Calu3 (cell line): ENCODE measurements at regions not wholly inside any gene's neighbourhood (a gene's known extent, or its start where the extent isn't known, plus 50 kb on each side); places are given as distances from the start of the nearest gene placed in this dataset.

ENCODE experiments used
- BruUV-seq: library from RNA; stranded (reverse); fragments of 400-500 nt; replicated peaks from 2 replicates; lab custom pipeline; 2021; lab: Mats Ljungman, UMichigan
- CTCF ChIA-PET: fragments of 300-600 bp; sonication (Branson Sonifier 250); formaldehyde crosslinking; loops from one replicate; lab custom pipeline; 2022; ENCODE audit warnings: antibody characterized with exemption; lab: Charles Lee
- DNase-seq: peaks from one replicate; pipeline ENCODE4 v3.0.0; 2022
- H3K27ac Mint-ChIP-seq: one replicate; pipeline ENCODE4 v1.8.0; 2022; ENCODE audit warnings: mixed read lengths; ENCODE audit not compliant: unreplicated experiment
- H3K27me3 Mint-ChIP-seq: one replicate; pipeline ENCODE4 v1.8.0; 2022; ENCODE audit warnings: mixed read lengths; ENCODE audit not compliant: unreplicated experiment
- H3K36me3 Mint-ChIP-seq: one replicate; pipeline ENCODE4 v1.8.0; 2022; ENCODE audit warnings: mild to moderate bottlenecking, moderate library complexity, mixed read lengths; ENCODE audit not compliant: insufficient read depth, unreplicated experiment
- H3K4me1 Mint-ChIP-seq: one replicate; pipeline ENCODE4 v1.8.0; 2022; ENCODE audit warnings: mild to moderate bottlenecking, low read depth, mixed read lengths; ENCODE audit not compliant: unreplicated experiment
- H3K4me3 Mint-ChIP-seq: one replicate; pipeline ENCODE4 v1.8.0; 2022; ENCODE audit warnings: mild to moderate bottlenecking, low read depth, moderate library complexity, mixed read lengths; ENCODE audit not compliant: unreplicated experiment
- H3K9me3 Mint-ChIP-seq: one replicate; pipeline ENCODE4 v1.8.0; 2022; ENCODE audit warnings: low read depth, mixed read lengths; ENCODE audit not compliant: unreplicated experiment
- intact Hi-C: fragments of 100-400 bp; cut with micrococcal nuclease; formaldehyde crosslinking; loops from one replicate; pipeline ENCODE4 v1.10.0; 2022; ENCODE audit not compliant: unreplicated experiment
- TF ChIP-seq, protein P1 (sequence below): fragments of 200-600 bp; IDR thresholded peaks from one replicate; pipeline ENCODE4 v1.8.0; 2022; ENCODE audit warnings: antibody characterized with exemption; ENCODE audit not compliant: unreplicated experiment

DNA sequence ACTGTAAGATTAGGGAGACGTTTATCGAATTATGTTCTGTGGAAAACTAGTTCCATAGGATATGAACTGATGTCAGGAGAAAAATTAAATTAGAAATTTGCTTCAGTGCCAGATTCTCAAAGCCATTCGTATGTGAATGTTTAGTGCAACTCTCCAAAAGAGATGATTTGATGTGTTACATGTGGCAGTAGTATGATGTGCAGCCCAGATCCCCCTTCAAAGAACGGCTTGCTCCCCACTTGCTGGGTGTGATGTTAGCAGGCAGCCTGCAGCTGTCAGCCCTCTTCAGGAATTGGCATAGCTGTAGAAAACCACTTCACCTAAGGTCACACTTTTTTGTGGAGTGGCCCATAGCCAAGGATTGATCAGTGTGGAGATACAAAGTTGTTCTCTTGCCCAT, 127.0 kb upstream of the CCDC54 start:
- no peaks in the 10 kb centered on the region for H3K36me3 Mint-ChIP-seq
- no peaks in the 10 kb centered on the region for H3K27me3 Mint-ChIP-seq
- no peak for DNase-seq
- intact Hi-C loops, result no loop called here
- no peak overlapping the region for H3K4me3 Mint-ChIP-seq
- CTCF ChIA-PET, result no interaction called here
- H3K9me3 Mint-ChIP-seq, result no peaks in the 10 kb centered on the region
- TF ChIP-seq, protein P1, sequence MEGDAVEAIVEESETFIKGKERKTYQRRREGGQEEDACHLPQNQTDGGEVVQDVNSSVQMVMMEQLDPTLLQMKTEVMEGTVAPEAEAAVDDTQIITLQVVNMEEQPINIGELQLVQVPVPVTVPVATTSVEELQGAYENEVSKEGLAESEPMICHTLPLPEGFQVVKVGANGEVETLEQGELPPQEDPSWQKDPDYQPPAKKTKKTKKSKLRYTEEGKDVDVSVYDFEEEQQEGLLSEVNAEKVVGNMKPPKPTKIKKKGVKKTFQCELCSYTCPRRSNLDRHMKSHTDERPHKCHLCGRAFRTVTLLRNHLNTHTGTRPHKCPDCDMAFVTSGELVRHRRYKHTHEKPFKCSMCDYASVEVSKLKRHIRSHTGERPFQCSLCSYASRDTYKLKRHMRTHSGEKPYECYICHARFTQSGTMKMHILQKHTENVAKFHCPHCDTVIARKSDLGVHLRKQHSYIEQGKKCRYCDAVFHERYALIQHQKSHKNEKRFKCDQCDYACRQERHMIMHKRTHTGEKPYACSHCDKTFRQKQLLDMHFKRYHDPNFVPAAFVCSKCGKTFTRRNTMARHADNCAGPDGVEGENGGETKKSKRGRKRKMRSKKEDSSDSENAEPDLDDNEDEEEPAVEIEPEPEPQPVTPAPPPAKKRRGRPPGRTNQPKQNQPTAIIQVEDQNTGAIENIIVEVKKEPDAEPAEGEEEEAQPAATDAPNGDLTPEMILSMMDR, result no peak
- BruUV-seq, result no TSS peak
- H3K27ac Mint-ChIP-seq, result no peak overlapping the region
- H3K4me1 Mint-ChIP-seq, result no peaks in the 10 kb centered on the region

DNA sequence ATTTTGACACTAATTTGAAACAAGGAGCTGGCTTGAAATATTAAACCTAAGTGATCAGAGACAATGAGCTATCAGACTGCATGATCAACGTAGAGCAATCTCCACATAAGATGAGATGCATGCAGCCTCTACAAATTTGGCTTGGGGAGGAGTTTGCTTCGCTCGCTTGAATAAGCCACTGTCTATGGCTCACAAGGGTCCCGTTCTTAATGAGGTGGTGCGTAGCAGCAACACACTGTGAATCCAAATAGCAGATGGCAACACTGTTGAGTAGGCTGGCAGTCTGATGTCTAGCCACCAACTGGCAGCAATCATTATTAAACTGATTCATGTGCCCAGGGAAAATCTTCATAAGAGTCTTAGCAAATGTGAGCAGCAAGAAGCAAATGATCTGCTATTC, 125.4 kb upstream of the CCDC54 start:
- no peaks in the 10 kb centered on the region for H3K36me3 Mint-ChIP-seq
- intact Hi-C loops, result no loop called here
- no peak overlapping the region for H3K4me3 Mint-ChIP-seq
- CTCF ChIA-PET, result no interaction called here
- BruUV-seq, result no TSS peak
- H3K27me3 Mint-ChIP-seq, result no peaks in the 10 kb centered on the region
- H3K4me1 Mint-ChIP-seq, result no peaks in the 10 kb centered on the region
- no peak overlapping the region for H3K27ac Mint-ChIP-seq
- H3K9me3 Mint-ChIP-seq, result no peaks in the 10 kb centered on the region
- no peak for DNase-seq
- TF ChIP-seq, protein P1, result no peak

DNA sequence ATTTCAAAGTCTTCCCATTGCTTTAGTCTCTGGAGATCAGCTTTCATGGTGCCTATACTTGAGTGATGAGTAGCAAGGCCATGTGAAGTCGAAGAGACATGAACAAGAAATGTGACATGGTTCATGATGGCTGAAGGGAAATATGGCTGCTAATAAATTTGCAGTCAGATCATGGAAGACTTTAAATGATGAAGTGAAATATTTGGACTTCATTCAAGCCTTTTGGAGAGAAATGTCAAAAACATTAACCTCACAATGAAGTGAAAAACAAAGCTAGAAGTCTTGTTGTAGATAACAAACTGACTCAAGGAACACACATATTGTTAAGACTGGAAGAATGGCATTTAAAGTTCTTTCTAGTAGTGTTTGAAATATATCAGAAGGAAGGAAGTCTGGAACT, 120.3 kb upstream of the CCDC54 start:
- no peak for DNase-seq
- H3K4me1 Mint-ChIP-seq, result peaks cover 9% of the 10 kb centered on the region
- no peak overlapping the region for H3K4me3 Mint-ChIP-seq
- CTCF ChIA-PET, result no interaction called here
- no peaks in the 10 kb centered on the region for H3K36me3 Mint-ChIP-seq
- no peaks in the 10 kb centered on the region for H3K9me3 Mint-ChIP-seq
- intact Hi-C loops, result no loop called here
- no peaks in the 10 kb centered on the region for H3K27me3 Mint-ChIP-seq
- no peak overlapping the region for H3K27ac Mint-ChIP-seq
- BruUV-seq, result no TSS peak
- TF ChIP-seq, protein P1, result no peak

DNA sequence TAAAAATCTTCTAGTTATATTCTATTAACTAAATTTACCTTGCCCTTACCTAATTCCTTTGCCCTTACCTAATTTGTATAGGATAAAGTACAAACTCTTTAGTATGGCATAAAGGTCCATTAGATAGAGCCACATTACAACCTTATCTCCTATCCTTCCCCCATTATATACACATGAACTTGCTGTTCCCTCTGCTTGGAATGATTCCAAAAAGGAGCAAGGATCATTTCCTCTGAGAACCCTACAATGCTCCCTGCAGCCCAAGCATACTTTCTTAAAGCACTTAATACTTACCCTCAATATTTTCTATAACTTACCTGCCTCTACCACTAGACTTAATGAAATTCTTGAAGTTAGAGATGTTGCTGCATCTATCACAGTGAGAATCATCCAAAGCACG, 118.9 kb upstream of the CCDC54 start:
- BruUV-seq, result no TSS peak
- Mint-ChIP-seq H3K27ac (no peak overlapping the region), H3K4me1 (peaks cover 9% of the 10 kb centered on the region), H3K36me3 (no peaks in the 10 kb centered on the region), H3K9me3 (no peaks in the 10 kb centered on the region), H3K4me3 (no peak overlapping the region), H3K27me3 (no peaks in the 10 kb centered on the region)
- no peak for DNase-seq
- TF ChIP-seq, protein P1, result no peak
- CTCF ChIA-PET, result no interaction called here
- intact Hi-C loops, result no loop called here

DNA sequence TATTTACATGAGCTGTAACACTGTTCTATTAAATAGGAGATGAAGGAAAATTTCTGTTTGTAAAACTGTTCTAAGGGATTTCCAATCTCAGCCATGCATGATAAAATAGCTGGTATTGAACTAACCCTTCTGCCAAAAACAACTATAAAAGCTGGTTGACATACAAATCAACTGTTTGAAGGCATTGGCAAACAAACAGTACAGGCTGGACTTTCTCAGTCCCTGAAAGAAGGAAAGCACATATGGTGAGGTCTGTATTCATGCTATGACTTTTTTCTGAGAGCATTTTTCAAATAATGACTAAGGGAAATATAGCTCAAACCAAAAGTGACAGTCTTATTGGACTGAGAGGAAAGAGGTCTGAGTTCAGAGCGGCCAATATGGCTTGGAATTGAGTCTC, 117.0 kb upstream of the CCDC54 start:
- CTCF ChIA-PET, result no interaction called here

More for the DNA sequence above, 117.0 kb upstream of the CCDC54 start:
- DNase-seq, result no peak
- no TSS peak for BruUV-seq
- Mint-ChIP-seq H3K9me3 (no peaks in the 10 kb centered on the region), H3K4me1 (peaks cover 24% of the 10 kb centered on the region), H3K27me3 (no peaks in the 10 kb centered on the region), H3K36me3 (no peaks in the 10 kb centered on the region), H3K27ac (no peak overlapping the region), H3K4me3 (no peak overlapping the region)
- TF ChIP-seq, protein P1, result no peak
- intact Hi-C loops, result no loop called here
